ENCODE measurements at regions not wholly inside any gene's neighbourhood (a gene's known extent, or its start where the extent isn't known, plus 50 kb on each side); places are given as distances from the start of the nearest gene placed in this dataset.
A peak's percentile ranks its signal among the peaks of the same experiment; 100 is the strongest.

- DNase-seq (ENCODE audit: low read depth): no peak
These were observed 109.7 kb upstream of the SDK2 start for GRCh38 chr17:73753751-73754496.

- DNase-seq (ENCODE audit: low read depth): no peak
These were observed 110.7 kb upstream of the SDK2 start for GRCh38 chr17:73754886-73755400.

DNA sequence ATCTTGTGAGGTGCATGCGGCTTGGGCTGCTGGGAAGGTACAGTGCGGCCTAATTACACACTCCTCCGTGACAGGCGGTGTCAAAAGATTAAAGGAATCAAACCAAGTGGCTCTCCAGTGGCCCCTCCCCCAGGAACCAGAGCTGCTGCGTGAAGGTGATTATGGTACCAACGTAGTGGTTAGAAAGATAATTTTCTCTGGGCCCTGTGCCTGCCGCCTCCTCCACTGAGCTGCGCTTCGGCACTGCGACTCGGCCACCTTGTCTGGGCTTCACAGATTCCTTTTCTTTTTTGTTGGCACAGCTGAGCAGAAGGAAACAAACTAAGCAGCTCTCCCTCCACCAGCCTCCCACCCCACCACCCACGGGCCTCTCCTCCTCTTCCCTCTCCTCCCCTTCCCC, 113.2 kb upstream of the SDK2 start:
- no peak for DNase-seq (ENCODE audit: low read depth)

GRCh38 chr17:73758245-73758644, 114.0 kb upstream of the SDK2 start:
- no peak for DNase-seq (ENCODE audit: low read depth)

DNA sequence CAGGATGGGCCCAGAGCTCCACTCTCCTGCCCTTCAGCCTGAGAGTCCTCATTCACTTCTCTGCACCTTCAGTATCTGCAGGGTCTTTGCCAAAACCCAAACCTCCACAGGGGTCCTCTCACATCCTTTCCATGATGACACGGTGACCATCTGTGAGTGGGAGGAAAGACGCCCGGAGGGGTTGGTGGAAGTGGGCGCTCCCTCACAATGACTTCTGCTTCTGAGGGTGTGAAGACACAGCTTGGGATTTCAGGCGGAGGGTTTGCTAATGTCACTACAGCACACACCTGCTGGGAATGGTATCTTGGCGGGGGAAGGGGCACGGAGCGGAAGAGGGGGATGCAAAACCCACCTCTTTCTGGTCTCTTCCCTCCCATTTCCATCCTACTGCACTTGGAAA, 115.1 kb upstream of the SDK2 start:
- DNase-seq (ENCODE audit: low read depth): no peak

GRCh38 chr17:73759734-73760438, 115.6 kb upstream of the SDK2 start:
- DNase-seq (ENCODE audit: low read depth): no peak

GRCh38 chr17:73760439-73760758, 116.2 kb upstream of the SDK2 start:
- DNase-seq (ENCODE audit: low read depth): no peak

DNA sequence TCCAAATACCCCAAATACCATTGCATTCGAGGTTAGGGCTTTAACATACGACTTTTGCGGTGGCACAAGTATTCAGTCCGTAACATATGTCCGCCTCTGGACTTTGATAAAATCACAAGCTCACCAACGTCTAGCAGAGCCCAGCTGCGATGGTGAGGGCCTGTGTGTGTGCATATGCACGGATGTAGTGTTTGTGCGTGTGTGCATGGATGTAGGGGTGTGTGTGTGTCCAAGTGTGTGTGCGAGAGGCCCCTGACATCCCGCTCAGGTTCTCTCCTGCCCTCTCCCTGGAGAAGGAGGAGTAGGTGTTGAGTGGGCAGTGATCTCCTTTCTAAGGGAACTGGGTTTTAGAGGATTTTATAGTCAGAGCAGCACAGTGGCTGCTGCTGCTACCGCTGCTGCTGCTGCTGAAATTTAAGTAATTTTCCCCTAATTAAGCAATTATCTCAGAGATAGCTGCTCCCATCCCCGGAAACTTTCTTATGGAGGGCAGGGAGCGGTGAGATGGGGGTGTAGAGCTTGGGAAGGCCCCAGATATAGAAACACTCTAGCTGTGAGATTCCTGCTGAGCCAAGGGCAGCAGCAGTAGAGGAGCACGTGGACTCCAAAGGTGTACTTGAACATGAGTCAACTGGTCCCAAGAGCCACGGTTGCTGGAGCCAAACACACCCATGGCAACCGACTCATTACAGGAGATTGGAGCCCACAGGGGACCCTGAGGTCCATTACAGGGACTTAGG, 121.7 kb upstream of the SDK2 start:
- peak; percentile 70 for DNase-seq (ENCODE audit: low read depth)

DNA sequence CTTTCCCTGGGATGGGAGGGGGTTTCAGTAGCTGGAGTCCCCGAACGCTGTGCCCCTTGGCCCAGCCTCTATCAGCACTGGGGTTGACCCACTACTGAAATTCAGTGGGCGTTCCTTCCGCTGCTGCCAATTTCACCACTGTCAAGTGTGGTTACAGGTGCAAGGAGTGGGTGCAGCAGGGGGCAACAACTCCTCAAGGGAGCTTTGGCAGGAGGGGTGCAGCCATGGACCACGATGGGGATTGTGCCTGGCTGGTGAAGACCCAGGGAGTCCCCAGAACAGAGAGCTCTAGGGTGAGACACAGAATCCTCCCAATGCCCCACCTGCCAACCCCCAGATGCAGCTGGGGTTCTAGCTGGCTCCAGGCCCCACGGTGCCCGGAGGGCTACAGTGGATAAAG, 123.5 kb upstream of the SDK2 start:
- DNase-seq (ENCODE audit: low read depth): no peak

GRCh38 chr17:73768691-73769090, 124.4 kb upstream of the SDK2 start:
- DNase-seq (ENCODE audit: low read depth): no peak

- DNase-seq (ENCODE audit: low read depth): no peak
These were observed 125.2 kb upstream of the SDK2 start for GRCh38 chr17:73769479-73769878.

DNA sequence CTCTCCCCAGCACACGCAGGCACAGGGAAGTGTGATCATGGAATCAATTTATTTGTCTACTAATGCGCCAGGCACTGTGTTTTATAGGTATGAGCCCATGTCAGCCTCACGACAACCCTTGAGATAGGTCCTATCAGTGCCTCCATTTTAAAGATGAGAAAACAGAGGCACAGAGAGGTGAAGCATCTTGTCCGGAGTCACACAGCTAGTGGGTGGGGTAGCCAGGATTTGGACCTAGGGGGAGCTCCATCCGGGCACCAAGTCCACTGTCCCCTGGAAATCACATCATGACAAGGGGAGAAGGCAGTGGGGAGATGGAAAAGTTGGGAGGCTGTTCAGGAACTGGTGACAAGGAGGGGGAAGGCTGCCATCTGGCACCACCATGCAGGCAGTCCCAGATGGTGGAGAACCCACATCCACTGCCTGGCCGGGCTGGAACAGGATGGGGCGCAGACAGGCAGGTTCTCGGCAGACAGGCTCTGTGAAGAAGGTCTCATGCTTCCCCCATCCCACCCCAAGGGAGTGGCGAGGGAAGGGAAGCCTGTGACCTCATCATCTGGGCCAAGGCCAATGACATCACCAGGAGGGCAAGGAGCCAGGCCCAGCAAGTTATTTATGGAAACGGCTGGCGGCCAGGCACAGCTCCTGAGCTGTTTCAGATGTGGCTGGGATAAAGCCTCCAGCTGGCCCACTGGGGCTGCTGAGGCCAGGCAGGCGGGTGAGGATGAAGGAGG, 126.0 kb upstream of the SDK2 start:
- DNase-seq (ENCODE audit: low read depth): peak; percentile 96

- DNase-seq (ENCODE audit: low read depth): no peak
These were observed 126.6 kb upstream of the SDK2 start for GRCh38 chr17:73770849-73771229.

GRCh38 chr17:73772107-73772705, 128.0 kb upstream of the SDK2 start:
- peak; percentile 64 for DNase-seq (ENCODE audit: low read depth)

- DNase-seq (ENCODE audit: low read depth): peak; percentile 61
These were observed 129.5 kb upstream of the SDK2 start for GRCh38 chr17:73773702-73774101.

- no peak for DNase-seq (ENCODE audit: low read depth)
These were observed 130.6 kb upstream of the SDK2 start for GRCh38 chr17:73774852-73775251.

GRCh38 chr17:73776351-73777130, 132.3 kb upstream of the SDK2 start:
- no peak for DNase-seq (ENCODE audit: low read depth)

GRCh38 chr17:73777131-73777449, 132.8 kb upstream of the SDK2 start:
- DNase-seq (ENCODE audit: low read depth): no peak

DNA sequence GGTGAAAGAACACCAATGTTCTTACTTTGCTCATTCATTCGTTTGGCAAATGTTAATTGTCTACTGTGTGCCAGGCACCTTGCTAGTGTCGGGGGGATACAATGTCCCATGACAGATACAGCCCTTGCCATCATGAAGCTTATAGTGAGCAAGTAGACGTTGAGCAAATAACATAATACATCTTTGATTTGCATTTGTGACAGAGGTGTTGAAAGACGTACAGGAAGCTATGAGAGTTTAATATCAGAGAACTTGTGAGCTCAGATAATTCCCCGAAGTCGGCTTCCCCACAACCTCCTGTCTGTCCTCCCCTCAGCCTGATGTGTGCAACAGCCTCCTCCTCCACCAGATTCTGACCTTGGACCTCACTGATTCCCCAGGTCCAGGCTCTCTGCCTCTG, 138.0 kb upstream of the SDK2 start:
- DNase-seq (ENCODE audit: low read depth): no peak

- peak; percentile 33 for DNase-seq (ENCODE audit: low read depth)
These were observed 138.6 kb upstream of the SDK2 start for GRCh38 chr17:73782641-73783381.
